D721Med (cell line): ENCODE measurements at regions not wholly inside any gene's neighbourhood (a gene's known extent, or its start where the extent isn't known, plus 50 kb on each side); places are given as distances from the start of the nearest gene placed in this dataset.

Experiments
- DNase-seq: peaks from one replicate; pipeline ENCODE4 v3.0.0; 2011; ENCODE audit warnings: low spot score; ENCODE audit not compliant: insufficient read length
- FAIRE-seq: peaks from 2 replicates; lab custom pipeline; 2011; peaks lifted over from hg19 to GRCh38; lab: Jason Lieb, UNC
- CTCF ChIP-seq: IDR thresholded peaks from 2 replicates; pipeline ENCODE4 v1.5.1; 2012; ENCODE audit warnings: mild to moderate bottlenecking, control low read depth; ENCODE audit not compliant: insufficient read depth; ENCODE audit errors: missing control alignments

DNA sequence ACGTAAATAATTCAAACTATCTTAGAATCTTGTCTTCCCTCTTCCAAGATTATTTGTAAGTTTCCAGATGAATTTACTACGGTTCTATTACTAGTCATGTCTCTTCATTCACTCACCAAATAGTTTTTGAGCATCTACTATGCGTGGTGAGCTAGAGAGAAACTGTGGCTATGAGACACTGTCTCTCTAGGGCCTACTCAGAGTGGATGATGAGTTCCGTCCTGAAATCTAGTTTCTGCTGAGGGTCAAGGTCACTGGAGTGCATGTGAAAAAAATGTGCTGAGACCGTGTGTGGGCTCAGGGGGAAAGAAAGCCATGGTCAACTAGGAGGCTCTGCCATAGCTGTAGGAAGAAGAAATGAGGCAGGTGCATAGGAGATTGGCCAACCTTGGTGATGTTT is 320.2 kb upstream of the GATB start:
- no peak for DNase-seq
- no peak for FAIRE-seq
- TF ChIP-seq CTCF: no peak

DNA sequence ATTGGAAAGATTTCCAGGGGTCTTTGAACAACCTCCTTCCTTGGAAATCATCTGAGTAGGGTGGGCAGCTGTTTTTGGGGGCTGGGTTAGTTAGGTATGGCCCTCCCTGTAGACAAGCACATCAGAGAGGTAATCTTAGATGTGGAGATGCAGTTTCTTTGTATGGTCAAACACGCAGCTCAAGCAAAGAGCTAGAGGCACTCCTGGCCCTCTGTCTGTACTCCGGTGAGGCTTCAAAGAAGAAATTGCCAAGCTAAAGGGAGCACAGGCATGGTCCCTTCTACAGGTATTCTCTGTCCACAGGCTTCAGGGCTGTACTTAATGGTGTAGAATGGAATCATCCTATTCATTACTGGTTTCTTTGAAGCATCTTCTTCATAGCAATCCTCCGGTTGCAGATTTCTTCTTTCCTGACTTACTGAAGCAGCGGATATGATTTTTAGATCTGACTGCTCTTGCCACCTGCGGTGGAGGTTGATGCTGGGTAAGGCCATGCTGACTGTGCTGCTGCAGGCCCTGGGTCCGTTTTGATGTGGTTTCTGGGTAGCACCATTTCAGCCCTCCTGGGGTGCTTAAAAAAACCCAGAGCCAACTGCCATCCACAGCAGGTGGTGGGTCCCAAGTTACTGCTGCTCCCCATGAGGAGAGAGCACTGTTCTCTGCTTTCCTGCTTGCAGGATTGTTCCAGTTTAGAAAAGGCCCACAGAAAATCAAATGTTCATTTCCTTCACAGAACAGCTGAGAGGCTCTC is 318.9 kb upstream of the GATB start:
- DNase-seq (no peak), FAIRE-seq (no peak)
- no peak for TF ChIP-seq CTCF

DNA sequence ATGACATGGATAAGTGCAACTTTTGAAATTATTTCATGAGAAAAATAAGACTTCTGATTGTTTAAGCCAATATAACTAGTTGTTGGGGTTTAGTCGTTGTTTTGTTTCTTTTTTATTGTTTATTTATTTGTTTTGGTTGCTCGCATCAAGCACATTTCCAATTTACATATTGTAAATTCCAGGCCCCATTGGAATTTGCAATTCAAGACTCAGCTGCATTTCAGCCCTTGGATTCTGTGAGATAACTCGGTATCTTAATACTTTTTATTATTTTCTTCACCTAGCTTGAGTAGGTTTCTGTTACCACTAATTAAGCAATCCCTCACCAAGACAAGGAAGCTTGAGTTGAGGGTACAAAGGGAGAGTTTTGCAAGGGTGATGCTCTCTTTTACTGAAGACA is 318.3 kb upstream of the GATB start:
- no peak for FAIRE-seq

GRCh38 chr4:152077582-152077981 is 316.8 kb upstream of the GATB start:
- no peak for FAIRE-seq
- no peak for TF ChIP-seq CTCF
- DNase-seq: no peak

More for the DNA sequence above, 318.3 kb upstream of the GATB start:
- TF ChIP-seq CTCF: no peak
- no peak for DNase-seq

DNA sequence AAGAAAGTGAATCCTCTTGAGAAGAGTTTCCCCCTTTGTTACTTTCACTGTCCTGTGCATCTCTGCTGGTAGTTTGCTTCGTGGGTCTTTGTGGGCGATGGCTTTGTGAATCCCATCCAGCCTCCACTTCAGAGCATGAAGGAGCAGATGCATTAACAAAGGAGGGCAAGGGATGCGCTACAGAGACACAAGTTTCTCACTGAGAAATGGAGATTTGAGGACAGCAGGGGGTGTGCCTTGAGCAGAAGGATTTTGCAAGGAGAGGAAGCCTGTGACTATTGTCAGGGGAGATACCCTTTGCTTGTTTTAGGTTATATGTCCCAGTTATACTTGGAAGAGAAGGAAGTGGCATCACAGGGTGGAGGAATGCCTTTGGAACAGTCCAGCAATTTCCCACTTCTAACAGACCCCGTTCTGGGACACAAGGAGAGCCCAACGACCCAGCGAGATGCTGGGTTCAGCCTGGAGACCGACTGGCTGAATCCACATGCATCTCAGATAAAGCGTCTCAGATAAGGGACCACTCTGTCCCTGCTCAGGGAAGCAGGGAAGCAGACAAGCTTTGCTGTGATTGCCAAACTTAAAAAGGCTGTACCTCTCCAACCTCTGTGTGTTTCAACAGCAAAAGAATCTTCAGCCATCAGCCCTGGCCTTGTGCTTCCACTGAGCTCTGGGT is 314.6 kb upstream of the GATB start:
- DNase-seq: no peak
- no peak for FAIRE-seq
- no peak for TF ChIP-seq CTCF

DNA sequence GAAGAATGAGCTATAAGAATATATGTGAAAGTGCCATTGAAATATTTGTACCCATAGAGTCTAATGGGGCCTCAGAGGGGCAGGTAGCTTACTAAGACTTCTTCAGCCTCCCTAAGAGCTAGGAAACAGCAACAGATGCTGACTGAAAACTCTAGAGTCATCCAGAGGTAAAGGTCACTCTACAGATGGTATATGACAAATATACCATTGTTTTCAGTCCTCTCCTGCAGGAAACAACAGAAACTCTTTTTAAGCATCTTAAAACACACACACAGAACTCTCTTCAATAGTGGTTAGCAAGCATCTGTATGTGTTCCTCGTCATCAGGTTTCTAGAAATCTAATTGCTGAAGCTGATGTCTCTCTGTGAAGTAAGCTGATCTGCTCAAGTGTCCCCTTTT is 313.8 kb upstream of the GATB start:
- no peak for TF ChIP-seq CTCF
- FAIRE-seq (no peak), DNase-seq (no peak)

DNA sequence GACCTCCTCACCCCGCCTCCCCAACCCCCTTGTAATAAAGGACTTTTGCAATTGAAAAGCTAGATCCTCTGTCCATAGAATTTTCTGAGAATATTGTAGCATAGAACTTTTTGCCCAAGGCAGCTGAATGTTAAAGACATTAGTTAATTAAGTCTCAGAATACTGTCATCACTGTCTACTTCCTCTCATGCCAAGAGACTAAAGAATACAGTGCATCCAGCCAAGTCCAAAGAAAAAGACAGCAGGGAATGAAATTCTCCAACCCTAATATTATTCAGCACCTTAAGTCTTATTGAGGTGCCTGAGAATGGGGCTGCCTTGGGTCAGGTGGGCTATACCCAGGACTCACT is 313.3 kb upstream of the GATB start:
- FAIRE-seq: no peak
- DNase-seq: no peak
- no peak for TF ChIP-seq CTCF
